ENCODE measurements at regions not wholly inside any gene's neighbourhood (a gene's known extent, or its start where the extent isn't known, plus 50 kb on each side); places are given as distances from the start of the nearest gene placed in this dataset.

DNA sequence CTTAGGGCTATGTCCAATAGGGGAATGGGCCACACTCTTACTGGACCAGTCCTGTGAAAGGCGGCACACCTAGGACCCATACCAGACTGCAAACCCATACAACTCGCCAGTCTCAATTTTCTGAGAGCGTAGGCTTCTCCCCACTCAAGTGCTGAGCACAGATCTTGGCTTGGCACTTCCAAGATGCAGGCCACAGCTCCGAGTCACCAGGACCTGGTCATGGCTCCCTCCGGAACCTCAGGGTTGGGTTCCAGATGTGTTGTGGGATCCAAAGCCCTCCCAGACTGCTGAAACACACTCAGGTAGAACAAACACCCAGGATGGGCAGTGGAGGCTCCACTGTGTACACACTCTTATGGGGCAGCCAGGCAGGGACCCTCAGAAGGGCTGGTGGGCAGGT lies 103.3 kb downstream of the TMEM144 start:
- no peaks in the 10 kb centered on the region for H3K36me3 Mint-ChIP-seq
- no peak overlapping the region for H3K4me3 Mint-ChIP-seq
- H3K9me3 Mint-ChIP-seq = peaks cover 0 to 7% of the 10 kb centered on the region in 2 donors
- peaks cover 0 to 9% of the 10 kb centered on the region in 2 donors for H3K4me1 Mint-ChIP-seq
- ATAC-seq (replicated peaks) (no peak), DNase-seq (no peak)
- H3K27me3 Mint-ChIP-seq = peaks cover 0 to 5% of the 10 kb centered on the region in 2 donors
- H3K27ac Mint-ChIP-seq = no peak overlapping the region

DNA sequence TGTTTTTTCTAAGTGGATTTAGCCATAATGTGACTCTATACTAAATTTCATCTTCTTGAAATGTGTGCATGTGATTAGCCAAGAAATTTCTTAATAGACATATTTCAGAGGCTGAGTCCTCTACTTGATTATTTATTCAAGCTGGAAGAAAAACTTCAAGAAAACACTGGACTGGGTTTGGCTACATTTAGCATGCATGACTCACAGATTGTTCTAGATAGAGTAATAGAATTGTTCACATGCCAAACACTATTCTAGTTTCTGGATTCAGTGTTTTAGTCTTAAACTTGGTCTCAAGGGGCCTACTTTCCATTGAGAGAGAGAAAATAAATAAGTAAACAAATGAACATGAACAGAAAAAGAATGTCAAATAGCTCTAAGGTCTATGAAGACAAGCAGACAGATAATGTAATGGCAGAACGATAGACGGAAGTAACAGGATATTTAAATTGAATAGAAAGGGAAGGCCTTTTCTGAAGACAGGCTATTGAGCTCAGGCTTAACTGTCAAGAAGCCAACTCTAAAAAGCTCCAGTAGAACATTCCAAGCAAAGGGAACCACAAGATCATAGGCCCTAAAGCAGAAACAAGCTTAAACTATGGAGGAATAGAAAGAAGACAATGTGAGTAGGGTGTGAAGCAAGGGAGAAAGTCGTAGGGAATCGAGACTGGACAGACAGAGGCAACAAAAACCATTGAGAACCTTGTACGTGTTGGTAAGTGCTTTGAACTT lies 104.6 kb downstream of the TMEM144 start:
- Mint-ChIP-seq H3K4me3 (no peak overlapping the region), H3K36me3 (no peaks in the 10 kb centered on the region), H3K27ac (no peak overlapping the region), H3K27me3 (peaks cover 0 to 5% of the 10 kb centered on the region in 2 donors), H3K4me1 (peaks cover 0 to 9% of the 10 kb centered on the region in 2 donors), H3K9me3 (peaks cover 0 to 1% of the 10 kb centered on the region in 2 donors)
- ATAC-seq (replicated peaks) (no peak), DNase-seq (no peak)

DNA sequence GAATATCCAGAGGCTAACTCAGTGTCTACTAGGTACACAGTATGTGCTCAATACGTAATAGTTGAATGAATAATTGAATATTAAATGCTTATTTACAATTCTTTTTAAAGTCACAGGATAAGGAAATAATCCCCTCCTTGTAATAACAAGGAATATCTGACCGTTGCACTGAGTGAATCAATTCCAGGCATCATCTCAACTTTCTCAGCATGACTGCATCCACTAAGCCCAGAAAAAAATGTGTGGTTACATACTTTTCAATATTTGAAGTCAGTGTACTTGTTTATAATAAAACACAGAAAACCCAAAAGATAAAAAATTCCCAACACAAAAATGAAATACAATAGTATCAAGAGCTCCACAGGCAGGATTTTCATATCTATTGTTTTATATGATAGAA lies 105.4 kb downstream of the TMEM144 start:
- no peaks in the 10 kb centered on the region for H3K36me3 Mint-ChIP-seq
- peaks cover 0 to 9% of the 10 kb centered on the region in 2 donors for H3K4me1 Mint-ChIP-seq
- no peak overlapping the region for H3K4me3 Mint-ChIP-seq
- peaks cover 0 to 5% of the 10 kb centered on the region in 2 donors for H3K27me3 Mint-ChIP-seq
- no peak overlapping the region for H3K27ac Mint-ChIP-seq
- DNase-seq (no peak), ATAC-seq (replicated peaks) (no peak)
- peaks cover 0 to 3% of the 10 kb centered on the region in 2 donors for H3K9me3 Mint-ChIP-seq

DNA sequence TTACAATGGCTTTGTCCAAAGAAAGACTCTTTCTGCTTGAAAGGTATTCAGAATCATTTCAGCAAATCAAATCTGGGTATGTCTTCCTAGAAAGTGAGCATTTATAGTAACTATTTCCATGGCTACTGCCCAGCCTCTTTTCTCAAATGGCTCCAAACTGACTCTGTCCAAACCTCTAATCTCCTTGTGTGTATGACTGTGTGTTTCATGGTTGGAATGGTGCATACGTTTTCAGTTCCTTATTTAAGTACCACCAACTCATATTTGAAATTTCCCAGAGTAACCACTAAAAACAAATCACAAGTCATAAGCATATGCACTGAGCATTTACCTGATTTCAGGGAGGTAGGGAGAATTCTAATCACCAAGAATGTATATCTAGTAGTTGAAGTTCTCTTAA lies 106.0 kb downstream of the TMEM144 start:
- Mint-ChIP-seq H3K9me3 (peaks cover 0 to 5% of the 10 kb centered on the region in 2 donors), H3K27me3 (peaks cover 0 to 5% of the 10 kb centered on the region in 2 donors), H3K36me3 (no peaks in the 10 kb centered on the region), H3K4me3 (no peak overlapping the region), H3K4me1 (peaks cover 0 to 9% of the 10 kb centered on the region in 2 donors), H3K27ac (no peak overlapping the region)
- ATAC-seq (replicated peaks) (peak; percentile 75 to 85), DNase-seq (no peak)

DNA sequence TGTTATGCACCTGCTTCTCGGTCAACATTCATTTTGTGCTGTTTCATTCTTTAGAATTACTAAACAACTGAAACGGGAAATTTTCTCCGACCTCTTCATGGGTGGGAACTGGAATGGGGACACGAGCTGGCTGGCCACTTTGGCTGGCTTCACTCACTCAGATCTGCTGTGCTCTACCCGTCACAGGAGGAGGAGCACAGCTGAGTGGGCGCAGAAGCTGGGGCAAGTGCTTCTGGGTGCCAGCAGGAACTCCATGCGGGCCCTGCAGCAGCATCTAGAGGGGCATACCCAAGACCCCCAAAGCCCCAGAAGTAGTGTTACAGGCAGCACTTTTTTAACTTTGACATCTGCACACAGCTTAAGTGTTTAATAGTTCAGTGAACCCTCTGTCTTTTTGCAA lies 109.6 kb downstream of the TMEM144 start:
- Mint-ChIP-seq H3K4me1 (peaks cover 0 to 9% of the 10 kb centered on the region in 2 donors), H3K9me3 (peaks cover 0 to 5% of the 10 kb centered on the region in 2 donors), H3K36me3 (no peaks in the 10 kb centered on the region)

DNA sequence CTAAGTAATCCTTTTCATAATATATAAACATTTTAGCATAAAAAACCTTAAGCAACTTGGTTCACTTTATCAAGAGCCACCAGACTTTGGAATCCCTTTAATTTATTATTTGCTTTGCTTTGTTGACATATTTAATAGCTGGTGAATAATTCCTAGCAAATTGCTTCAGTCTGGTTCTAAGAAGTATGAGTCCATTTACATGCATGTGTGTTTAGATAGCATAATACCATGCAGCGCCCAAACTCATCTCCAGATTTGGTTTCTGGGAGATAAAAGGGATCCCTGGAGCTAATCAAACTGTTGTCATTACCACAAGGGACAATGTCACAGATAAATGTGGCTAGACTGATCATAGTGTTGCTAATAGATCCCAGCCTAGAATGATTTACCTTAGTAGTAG lies 111.8 kb downstream of the TMEM144 start:
- Mint-ChIP-seq H3K36me3 (no peaks in the 10 kb centered on the region), H3K4me3 (no peak overlapping the region), H3K4me1 (no peaks in the 10 kb centered on the region), H3K27ac (no peak overlapping the region), H3K9me3 (peaks cover 0 to 5% of the 10 kb centered on the region in 2 donors), H3K27me3 (no peaks in the 10 kb centered on the region)
- ATAC-seq (replicated peaks) (no peak), DNase-seq (no peak)

More for the DNA sequence above, 109.6 kb downstream of the TMEM144 start:
- DNase-seq (no peak), ATAC-seq (replicated peaks) (no peak)
- Mint-ChIP-seq H3K27ac (no peak overlapping the region), H3K4me3 (no peak overlapping the region), H3K27me3 (peaks cover 0 to 3% of the 10 kb centered on the region in 2 donors)

DNA sequence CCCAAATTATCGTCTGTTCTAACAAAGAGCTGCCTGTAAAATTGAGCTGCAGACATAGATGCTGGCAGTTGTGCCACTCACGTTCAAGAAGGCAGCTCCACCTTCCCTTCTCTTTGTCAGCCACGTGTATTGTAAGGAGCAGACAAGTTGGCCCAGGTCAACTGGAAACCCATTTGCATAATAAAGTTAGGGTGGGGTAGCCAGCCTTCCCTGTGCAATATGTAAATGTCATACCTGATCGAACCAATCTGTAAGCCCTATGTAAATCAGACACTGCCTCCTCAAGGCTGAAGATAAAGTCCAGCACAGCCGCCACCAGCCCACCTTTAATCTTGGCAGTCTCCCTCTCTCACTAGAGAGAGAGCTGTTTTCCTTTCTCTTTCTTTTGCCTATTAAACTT lies 117.2 kb downstream of the TMEM144 start:
- no peak for DNase-seq
- Mint-ChIP-seq H3K27me3 (no peaks in the 10 kb centered on the region), H3K27ac (no peak overlapping the region), H3K4me1 (no peaks in the 10 kb centered on the region), H3K36me3 (no peaks in the 10 kb centered on the region), H3K4me3 (no peak overlapping the region), H3K9me3 (peaks cover 0 to 4% of the 10 kb centered on the region in 2 donors)
- ATAC-seq (replicated peaks) = no peak

DNA sequence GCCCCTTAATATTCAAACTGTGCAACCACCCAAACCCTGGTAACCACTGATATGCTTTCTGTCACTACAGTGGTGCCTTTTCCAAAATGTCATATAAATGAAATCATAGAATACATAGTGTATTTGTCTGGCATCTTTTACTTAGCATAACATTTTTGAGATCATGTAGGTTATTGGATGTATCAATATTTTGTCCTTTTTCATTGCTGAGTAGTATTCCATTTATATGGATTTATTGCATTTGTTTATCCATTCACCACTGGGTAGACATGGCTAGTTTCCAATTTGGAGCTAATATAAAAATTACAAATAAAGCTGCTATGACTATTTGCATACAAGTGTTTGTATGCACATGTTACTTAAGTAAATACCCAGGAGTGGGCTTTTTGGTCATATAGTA lies 121.6 kb downstream of the TMEM144 start:
- Mint-ChIP-seq H3K4me1 (no peaks in the 10 kb centered on the region), H3K27ac (no peak overlapping the region), H3K27me3 (no peaks in the 10 kb centered on the region), H3K9me3 (peaks cover 4% of the 10 kb centered on the region in 2 donors), H3K36me3 (no peaks in the 10 kb centered on the region), H3K4me3 (no peak overlapping the region)
- DNase-seq (no peak), ATAC-seq (replicated peaks) (no peak)

DNA sequence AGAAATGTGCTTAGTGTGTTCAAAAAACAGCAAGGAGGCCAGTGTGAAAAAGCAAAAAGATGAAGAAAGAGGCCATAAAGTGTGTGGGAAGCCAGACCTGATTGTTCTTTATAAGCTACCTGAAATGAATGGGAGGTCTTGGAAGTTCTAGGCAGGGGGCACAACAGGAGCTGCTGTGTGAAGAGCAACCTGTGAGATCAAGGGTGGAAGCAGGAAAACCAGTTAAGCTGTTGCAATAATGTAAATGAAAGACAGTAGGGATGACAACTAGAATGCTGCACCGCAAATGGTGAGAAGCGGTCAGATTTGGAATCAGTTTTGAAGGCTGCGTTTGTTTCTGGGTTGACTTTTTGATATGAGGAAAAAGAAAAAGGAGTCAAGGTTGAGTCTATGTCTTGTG lies 123.5 kb downstream of the TMEM144 start:
- no peaks in the 10 kb centered on the region for H3K27me3 Mint-ChIP-seq
- H3K36me3 Mint-ChIP-seq = no peaks in the 10 kb centered on the region
- DNase-seq (no peak), ATAC-seq (replicated peaks) (no peak)
- peaks cover 4% of the 10 kb centered on the region in 2 donors for H3K9me3 Mint-ChIP-seq
- H3K4me1 Mint-ChIP-seq = no peaks in the 10 kb centered on the region
- no peak overlapping the region for H3K27ac Mint-ChIP-seq
- H3K4me3 Mint-ChIP-seq = no peak overlapping the region

DNA sequence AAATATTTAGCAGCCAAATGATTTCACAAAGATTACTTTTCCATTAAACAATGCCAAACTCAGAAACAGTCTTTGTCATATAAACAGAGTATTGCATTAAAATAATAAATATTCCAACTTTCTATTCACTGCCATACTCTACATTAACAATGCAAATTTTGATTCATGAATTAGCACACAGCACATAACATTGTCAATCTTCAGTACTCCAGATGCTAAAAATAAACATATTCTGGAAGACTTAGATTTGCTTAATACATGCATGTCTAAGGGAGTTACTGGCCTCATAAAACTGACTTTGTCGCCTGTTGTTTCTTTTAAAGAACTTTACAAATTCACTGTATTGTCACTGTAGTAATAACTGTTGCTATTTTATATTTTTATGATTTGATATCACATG lies 131.6 kb downstream of the TMEM144 start:
- H3K27me3 Mint-ChIP-seq = no peaks in the 10 kb centered on the region
- no peak overlapping the region for H3K4me3 Mint-ChIP-seq
- DNase-seq (no peak), ATAC-seq (replicated peaks) (no peak)
- H3K9me3 Mint-ChIP-seq = peaks cover 0 to 4% of the 10 kb centered on the region in 2 donors
- no peaks in the 10 kb centered on the region for H3K4me1 Mint-ChIP-seq
- no peaks in the 10 kb centered on the region for H3K36me3 Mint-ChIP-seq
- no peak overlapping the region for H3K27ac Mint-ChIP-seq

DNA sequence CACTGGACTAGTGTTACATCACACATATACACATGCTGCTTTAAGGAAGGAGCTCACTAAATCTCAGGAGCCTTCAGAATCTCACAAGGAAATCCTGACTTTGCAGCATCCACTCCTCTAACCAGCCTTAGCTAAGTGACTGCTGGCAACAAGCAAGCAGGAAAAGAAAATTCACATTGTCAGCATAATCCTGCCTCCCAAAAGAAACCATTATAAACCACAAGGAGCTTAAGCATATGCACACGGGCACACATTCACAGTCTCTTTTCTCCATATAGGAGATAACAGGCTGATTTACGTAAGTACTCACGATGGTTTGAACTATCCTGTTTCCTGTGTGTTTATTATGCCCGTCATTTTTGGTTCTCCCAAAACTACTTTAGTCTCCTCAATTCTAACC lies 136.3 kb downstream of the TMEM144 start:
- H3K27me3 Mint-ChIP-seq = no peaks in the 10 kb centered on the region
- DNase-seq = no peak

DNA sequence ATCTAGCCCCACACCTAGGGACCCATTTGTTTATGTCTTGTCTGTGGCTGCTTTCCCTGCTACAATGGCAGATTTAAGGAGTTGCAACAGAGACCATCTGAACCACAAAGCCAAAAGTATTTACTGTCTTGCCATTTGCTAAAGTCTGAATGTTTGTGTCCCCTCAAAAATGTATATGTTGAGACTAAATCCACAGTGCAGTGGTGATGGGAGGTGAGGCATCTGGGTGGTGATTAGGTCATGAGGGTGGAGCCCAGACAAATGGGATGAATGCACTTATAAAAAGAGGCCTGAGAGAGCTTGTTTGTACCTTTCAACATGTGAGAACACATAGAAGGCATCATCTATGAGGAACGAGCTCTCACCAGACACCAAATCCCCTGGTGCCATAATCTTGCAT lies 137.3 kb downstream of the TMEM144 start:
- H3K27ac Mint-ChIP-seq = no peak overlapping the region
- H3K4me1 Mint-ChIP-seq = no peaks in the 10 kb centered on the region
- ATAC-seq (replicated peaks) (no peak), DNase-seq (no peak)
- H3K4me3 Mint-ChIP-seq = no peak overlapping the region
- H3K36me3 Mint-ChIP-seq = no peaks in the 10 kb centered on the region
- no peaks in the 10 kb centered on the region for H3K27me3 Mint-ChIP-seq
- H3K9me3 Mint-ChIP-seq = peaks cover 0 to 1% of the 10 kb centered on the region in 2 donors

More for the DNA sequence above, 136.3 kb downstream of the TMEM144 start:
- ATAC-seq (replicated peaks) = no peak
- Mint-ChIP-seq H3K9me3 (peaks cover 0 to under 1% of the 10 kb centered on the region in 2 donors), H3K4me1 (no peaks in the 10 kb centered on the region), H3K4me3 (no peak overlapping the region), H3K36me3 (no peaks in the 10 kb centered on the region), H3K27ac (no peak overlapping the region)

DNA sequence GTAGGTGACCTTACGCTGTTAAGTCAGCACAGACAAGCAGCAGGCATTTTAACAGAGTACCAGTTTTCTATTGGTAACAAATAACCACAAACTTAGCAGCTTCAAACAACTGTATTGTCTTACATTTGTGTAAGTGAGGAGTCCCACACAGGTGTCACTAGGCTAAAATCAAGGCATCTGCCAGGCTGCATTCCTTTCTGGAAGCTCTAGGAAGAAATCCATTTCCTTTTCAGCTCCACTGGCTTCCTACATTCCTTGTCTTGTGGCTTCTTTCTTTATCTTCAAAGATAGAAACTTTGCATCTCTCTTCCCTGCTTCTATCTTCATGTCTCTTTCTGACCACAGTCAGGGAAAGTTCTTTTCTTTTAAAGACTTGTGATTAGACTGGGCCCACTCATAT lies 139.9 kb downstream of the TMEM144 start:
- Mint-ChIP-seq H3K36me3 (no peaks in the 10 kb centered on the region), H3K4me3 (no peak overlapping the region), H3K9me3 (peaks cover 0 to 4% of the 10 kb centered on the region in 2 donors), H3K4me1 (no peaks in the 10 kb centered on the region), H3K27ac (no peak overlapping the region), H3K27me3 (no peaks in the 10 kb centered on the region)
- ATAC-seq (replicated peaks) (no peak), DNase-seq (no peak)

DNA sequence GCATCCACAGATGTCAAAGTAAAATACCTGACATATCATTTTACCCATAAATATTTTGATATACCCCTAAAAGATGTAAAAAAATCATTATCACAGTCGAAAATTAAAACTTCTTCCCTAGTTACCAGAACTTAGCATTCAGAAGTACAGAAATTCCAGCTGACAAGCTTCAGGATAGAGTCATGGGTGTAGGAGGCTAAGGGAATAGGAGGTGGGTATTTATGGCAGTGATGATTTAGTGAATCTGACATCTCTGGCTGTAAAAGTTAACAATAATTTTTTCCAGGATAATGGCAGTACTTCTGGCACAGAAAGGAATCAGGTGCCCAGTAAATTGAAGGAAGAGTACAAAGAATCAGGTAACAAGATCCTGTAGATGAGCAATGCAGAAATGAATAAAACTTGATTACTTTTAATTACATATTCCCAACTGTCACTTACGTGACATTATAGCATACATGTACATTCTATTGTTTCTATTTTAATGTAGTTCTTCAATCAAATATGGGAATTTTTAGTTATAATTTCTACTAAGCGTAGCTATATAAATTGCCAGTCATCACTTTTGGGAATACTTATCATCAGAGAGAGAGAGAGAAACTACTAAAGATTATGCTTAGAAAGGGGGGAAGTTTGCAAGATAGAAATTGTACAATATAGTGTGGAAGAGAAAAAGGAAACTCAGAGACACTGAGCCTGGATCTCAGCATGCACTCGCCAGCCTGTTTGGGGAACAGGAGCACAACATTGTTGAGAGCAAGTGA lies 143.4 kb downstream of the TMEM144 start:
- no peak overlapping the region for H3K27ac Mint-ChIP-seq
- H3K4me3 Mint-ChIP-seq = no peak overlapping the region
- H3K36me3 Mint-ChIP-seq = no peaks in the 10 kb centered on the region
- peaks cover 5 to 10% of the 10 kb centered on the region in 2 donors for H3K9me3 Mint-ChIP-seq
- DNase-seq = no peak
- no peak for ATAC-seq (replicated peaks)
- no peaks in the 10 kb centered on the region for H3K4me1 Mint-ChIP-seq
- no peaks in the 10 kb centered on the region for H3K27me3 Mint-ChIP-seq

DNA sequence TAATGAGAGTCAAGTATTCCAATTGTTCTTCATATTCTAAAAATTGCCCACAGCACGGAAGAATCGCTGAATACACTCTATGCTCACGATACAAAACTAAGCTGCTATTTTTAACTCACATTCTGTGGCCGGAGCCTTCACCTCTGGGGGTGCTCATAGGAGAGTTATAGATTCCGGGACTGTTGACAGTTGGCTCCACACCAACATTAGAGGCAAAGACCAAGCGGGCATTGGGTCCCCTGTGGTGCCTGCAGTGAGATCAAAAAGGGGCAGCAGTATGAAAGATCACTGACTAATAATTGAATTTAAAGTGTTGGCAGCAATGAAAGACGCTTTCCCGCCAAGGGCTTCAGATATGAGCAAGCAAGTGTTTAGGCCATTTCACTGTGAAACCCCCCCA lies 146.0 kb downstream of the TMEM144 start:
- no peak for ATAC-seq (replicated peaks)
- Mint-ChIP-seq H3K9me3 (peaks cover 10 to 11% of the 10 kb centered on the region in 2 donors), H3K4me1 (no peaks in the 10 kb centered on the region), H3K27me3 (no peaks in the 10 kb centered on the region), H3K27ac (no peak overlapping the region), H3K36me3 (no peaks in the 10 kb centered on the region), H3K4me3 (no peak overlapping the region)
- DNase-seq = no peak

Data from stimulated activated naive B cell treated with anti-CD40 and anti-IgM and Interleukin-4, amounts not matched to agents 10 μg/mL and 1 μg/mL and 100 μg/mL, for 72 hours (primary cell).